IMR-90 (cell line): ENCODE measurements at regions not wholly inside any gene's neighbourhood (a gene's known extent, or its start where the extent isn't known, plus 50 kb on each side); places are given as distances from the start of the nearest gene placed in this dataset.

Experiments
- BHLHE40 ChIP-seq: fragments of 150-350 bp; IDR thresholded peaks from 2 replicates; pipeline ENCODE4 v1.6.1; 2016; ENCODE audit warnings: mild to moderate bottlenecking, low read depth, low read length
- CEBPB ChIP-seq: IDR thresholded peaks from 2 replicates; pipeline ENCODE4 v1.6.1; 2012; ENCODE audit warnings: low read depth, low read length, improper control_type of control experiment
- CHD1 ChIP-seq: IDR thresholded peaks from 2 replicates; pipeline ENCODE4 v1.6.1; 2012; ENCODE audit warnings: low read depth, low read length, improper control_type of control experiment
- CTCF ChIP-seq: conservative IDR thresholded peaks from 2 replicates; pipeline ENCODE4 v1.5.1; 2012; ENCODE audit warnings: mild to moderate bottlenecking, low read depth, low read length, improper control_type of control experiment
- MAFK ChIP-seq: IDR thresholded peaks from 2 replicates; pipeline ENCODE4 v1.6.1; 2012; ENCODE audit warnings: low read depth, low read length, improper control_type of control experiment
- MXI1 ChIP-seq: IDR thresholded peaks from 2 replicates; pipeline ENCODE4 v1.6.1; 2012; ENCODE audit warnings: low read depth, mild to moderate bottlenecking, low read length, moderate library complexity, borderline replicate concordance
- POLR2A ChIP-seq: IDR thresholded peaks from 2 replicates; pipeline ENCODE4 v1.6.1; 2012; ENCODE audit warnings: mild to moderate bottlenecking, low read depth, low read length
- RAD21 ChIP-seq: IDR thresholded peaks from 2 replicates; pipeline ENCODE4 v1.6.1; 2012; ENCODE audit warnings: low read length, improper control_type of control experiment
- RCOR1 ChIP-seq: IDR thresholded peaks from 2 replicates; pipeline ENCODE4 v1.6.1; 2012; ENCODE audit warnings: mild to moderate bottlenecking, low read length, improper control_type of control experiment; ENCODE audit not compliant: insufficient replicate concordance
- RFX5 ChIP-seq: IDR thresholded peaks from 2 replicates; pipeline ENCODE4 v1.8.0; 2012; ENCODE audit warnings: low read depth, mild to moderate bottlenecking, low read length, moderate library complexity
- TF ChIP-seq, protein P1 (sequence below): fragments of 150-350 bp; IDR thresholded peaks from 2 replicates; pipeline ENCODE4 v1.6.1; 2016; ENCODE audit warnings: low read depth, mild to moderate bottlenecking, low read length, moderate library complexity, borderline replicate concordance
- TF ChIP-seq, protein P2 (sequence below): fragments of 150-350 bp; IDR thresholded peaks from 2 replicates; pipeline ENCODE4 v1.6.1; 2017; ENCODE audit warnings: mild to moderate bottlenecking, antibody characterized with exemption, low read length, low read depth

- TF ChIP-seq CTCF, result no peak
- TF ChIP-seq, protein P1, sequence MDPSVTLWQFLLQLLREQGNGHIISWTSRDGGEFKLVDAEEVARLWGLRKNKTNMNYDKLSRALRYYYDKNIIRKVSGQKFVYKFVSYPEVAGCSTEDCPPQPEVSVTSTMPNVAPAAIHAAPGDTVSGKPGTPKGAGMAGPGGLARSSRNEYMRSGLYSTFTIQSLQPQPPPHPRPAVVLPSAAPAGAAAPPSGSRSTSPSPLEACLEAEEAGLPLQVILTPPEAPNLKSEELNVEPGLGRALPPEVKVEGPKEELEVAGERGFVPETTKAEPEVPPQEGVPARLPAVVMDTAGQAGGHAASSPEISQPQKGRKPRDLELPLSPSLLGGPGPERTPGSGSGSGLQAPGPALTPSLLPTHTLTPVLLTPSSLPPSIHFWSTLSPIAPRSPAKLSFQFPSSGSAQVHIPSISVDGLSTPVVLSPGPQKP, result no peak
- no peak for TF ChIP-seq BHLHE40
- TF ChIP-seq MXI1, result no peak
- TF ChIP-seq, protein P2, sequence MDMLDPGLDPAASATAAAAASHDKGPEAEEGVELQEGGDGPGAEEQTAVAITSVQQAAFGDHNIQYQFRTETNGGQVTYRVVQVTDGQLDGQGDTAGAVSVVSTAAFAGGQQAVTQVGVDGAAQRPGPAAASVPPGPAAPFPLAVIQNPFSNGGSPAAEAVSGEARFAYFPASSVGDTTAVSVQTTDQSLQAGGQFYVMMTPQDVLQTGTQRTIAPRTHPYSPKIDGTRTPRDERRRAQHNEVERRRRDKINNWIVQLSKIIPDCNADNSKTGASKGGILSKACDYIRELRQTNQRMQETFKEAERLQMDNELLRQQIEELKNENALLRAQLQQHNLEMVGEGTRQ, result no peak
- TF ChIP-seq RAD21, result no peak
- TF ChIP-seq POLR2A, result no peak
- TF ChIP-seq RFX5, result no peak
- no peak for TF ChIP-seq RCOR1
- TF ChIP-seq CEBPB, result no peak
- TF ChIP-seq MAFK, result peak; percentile 69
- no peak for TF ChIP-seq CHD1
Observed at GRCh38 chr1:195076682-195077081, 1531.6 kb downstream of the KCNT2 start.
